ENCODE measurements at regions not wholly inside any gene's neighbourhood (a gene's known extent, or its start where the extent isn't known, plus 50 kb on each side); places are given as distances from the start of the nearest gene placed in this dataset.

DNA sequence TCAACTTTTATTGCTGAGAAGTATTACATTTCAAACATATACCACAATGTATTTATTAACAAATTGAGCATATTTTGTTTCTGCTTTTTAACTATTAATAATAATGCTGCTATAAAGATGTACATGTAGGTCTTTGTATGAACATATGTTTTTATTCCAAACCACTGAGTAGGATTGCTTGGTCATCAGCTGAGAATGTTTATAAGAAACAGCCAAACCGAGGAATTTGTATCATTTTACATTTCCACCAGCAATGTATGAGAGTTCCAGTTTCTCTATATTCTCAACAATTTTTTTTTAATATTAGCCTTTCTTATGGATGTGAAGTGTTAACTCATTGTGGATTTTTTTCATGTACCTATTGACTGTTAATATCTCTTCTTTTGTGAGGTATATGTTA lies 119.5 kb upstream of the MDFIC2 start:
- TF ChIP-seq POLR2A (IDR thresholded peaks at IDR 0.05), result no peak
- TF ChIP-seq, protein P1, sequence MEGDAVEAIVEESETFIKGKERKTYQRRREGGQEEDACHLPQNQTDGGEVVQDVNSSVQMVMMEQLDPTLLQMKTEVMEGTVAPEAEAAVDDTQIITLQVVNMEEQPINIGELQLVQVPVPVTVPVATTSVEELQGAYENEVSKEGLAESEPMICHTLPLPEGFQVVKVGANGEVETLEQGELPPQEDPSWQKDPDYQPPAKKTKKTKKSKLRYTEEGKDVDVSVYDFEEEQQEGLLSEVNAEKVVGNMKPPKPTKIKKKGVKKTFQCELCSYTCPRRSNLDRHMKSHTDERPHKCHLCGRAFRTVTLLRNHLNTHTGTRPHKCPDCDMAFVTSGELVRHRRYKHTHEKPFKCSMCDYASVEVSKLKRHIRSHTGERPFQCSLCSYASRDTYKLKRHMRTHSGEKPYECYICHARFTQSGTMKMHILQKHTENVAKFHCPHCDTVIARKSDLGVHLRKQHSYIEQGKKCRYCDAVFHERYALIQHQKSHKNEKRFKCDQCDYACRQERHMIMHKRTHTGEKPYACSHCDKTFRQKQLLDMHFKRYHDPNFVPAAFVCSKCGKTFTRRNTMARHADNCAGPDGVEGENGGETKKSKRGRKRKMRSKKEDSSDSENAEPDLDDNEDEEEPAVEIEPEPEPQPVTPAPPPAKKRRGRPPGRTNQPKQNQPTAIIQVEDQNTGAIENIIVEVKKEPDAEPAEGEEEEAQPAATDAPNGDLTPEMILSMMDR (IDR thresholded peaks at IDR 0.05 in 4 of 5, conservative IDR thresholded peaks at IDR 0.05 in 1 of 5), result no peak

All from gastrocnemius medialis (tissue), 4 donors.